Osteocyte (in vitro differentiated cells): ENCODE measurements at regions not wholly inside any gene's neighbourhood (a gene's known extent, or its start where the extent isn't known, plus 50 kb on each side); places are given as distances from the start of the nearest gene placed in this dataset.

Source experiments
- DNase-seq: peaks from one replicate; pipeline ENCODE4 v3.0.0; 2021; ENCODE audit warnings: mixed read lengths; ENCODE audit not compliant: unreplicated experiment; ENCODE audit errors: extremely low spot score
- H3K27ac Mint-ChIP-seq: one replicate; pipeline ENCODE4 v1.8.0; 2021; ENCODE audit warnings: mild to moderate bottlenecking, mixed read lengths; ENCODE audit not compliant: unreplicated experiment
- H3K27me3 Mint-ChIP-seq: one replicate; pipeline ENCODE4 v1.8.0; 2021; ENCODE audit warnings: mixed read lengths; ENCODE audit not compliant: unreplicated experiment
- H3K36me3 Mint-ChIP-seq: one replicate; pipeline ENCODE4 v1.8.0; 2021; ENCODE audit warnings: mixed read lengths; ENCODE audit not compliant: unreplicated experiment
- H3K4me1 Mint-ChIP-seq: one replicate; pipeline ENCODE4 v1.8.0; 2021; ENCODE audit warnings: mixed read lengths; ENCODE audit not compliant: unreplicated experiment
- H3K4me3 Mint-ChIP-seq: one replicate; pipeline ENCODE4 v1.8.0; 2021; ENCODE audit warnings: mild to moderate bottlenecking, moderate library complexity, mixed read lengths; ENCODE audit not compliant: unreplicated experiment
- H3K9me3 Mint-ChIP-seq: one replicate; pipeline ENCODE4 v1.8.0; 2021; ENCODE audit warnings: mixed read lengths; ENCODE audit not compliant: unreplicated experiment
- CTCF ChIP-seq: fragments of 200-600 bp; sonication (generic); IDR thresholded peaks from 2 replicates; pipeline ENCODE4 v1.5.0; 2021; ENCODE audit warnings: antibody characterized with exemption, mild to moderate bottlenecking, moderate library complexity

GRCh38 chr1:5084676-5085075 lies 430.3 kb downstream of the AJAP1 start:
- TF ChIP-seq CTCF: no peak
- DNase-seq: no peak
- no peak overlapping the region for H3K27ac Mint-ChIP-seq
- no peaks in the 10 kb centered on the region for H3K36me3 Mint-ChIP-seq
- H3K4me3 Mint-ChIP-seq: no peak overlapping the region
- no peaks in the 10 kb centered on the region for H3K27me3 Mint-ChIP-seq
- peaks cover 60% of the 10 kb centered on the region for H3K9me3 Mint-ChIP-seq
- no peaks in the 10 kb centered on the region for H3K4me1 Mint-ChIP-seq

- Mint-ChIP-seq H3K4me1 (no peaks in the 10 kb centered on the region), H3K36me3 (no peaks in the 10 kb centered on the region), H3K27ac (no peak overlapping the region), H3K27me3 (no peaks in the 10 kb centered on the region), H3K4me3 (no peak overlapping the region), H3K9me3 (peaks cover 36% of the 10 kb centered on the region)
- TF ChIP-seq CTCF: no peak
- no peak for DNase-seq
Measured at GRCh38 chr1:5067246-5067645, 412.8 kb downstream of the AJAP1 start.

- no peaks in the 10 kb centered on the region for H3K4me1 Mint-ChIP-seq
- H3K36me3 Mint-ChIP-seq: no peaks in the 10 kb centered on the region
- no peak for DNase-seq
- TF ChIP-seq CTCF: no peak
- H3K27ac Mint-ChIP-seq: no peak overlapping the region
- H3K9me3 Mint-ChIP-seq: peaks cover 33% of the 10 kb centered on the region
- no peak overlapping the region for H3K4me3 Mint-ChIP-seq
- no peaks in the 10 kb centered on the region for H3K27me3 Mint-ChIP-seq
Measured at GRCh38 chr1:5053744-5054143, 399.3 kb downstream of the AJAP1 start.

GRCh38 chr1:5029136-5029535 lies 374.7 kb downstream of the AJAP1 start:
- Mint-ChIP-seq H3K27ac (no peak overlapping the region), H3K36me3 (no peaks in the 10 kb centered on the region), H3K27me3 (no peaks in the 10 kb centered on the region), H3K9me3 (peaks cover 20% of the 10 kb centered on the region), H3K4me3 (no peak overlapping the region), H3K4me1 (no peaks in the 10 kb centered on the region)
- no peak for DNase-seq
- TF ChIP-seq CTCF: no peak

- no peaks in the 10 kb centered on the region for H3K27me3 Mint-ChIP-seq
- DNase-seq: no peak
- peaks cover 8% of the 10 kb centered on the region for H3K9me3 Mint-ChIP-seq
- no peak for TF ChIP-seq CTCF
- H3K36me3 Mint-ChIP-seq: no peaks in the 10 kb centered on the region
- H3K27ac Mint-ChIP-seq: no peak overlapping the region
- no peaks in the 10 kb centered on the region for H3K4me1 Mint-ChIP-seq
- H3K4me3 Mint-ChIP-seq: no peak overlapping the region
Measured at GRCh38 chr1:5012249-5012648, 357.8 kb downstream of the AJAP1 start.
